Prostate gland (tissue), 2 donors: ENCODE measurements at regions not wholly inside any gene's neighbourhood (a gene's known extent, or its start where the extent isn't known, plus 50 kb on each side); places are given as distances from the start of the nearest gene placed in this dataset.
"Not testable (repeated sequence)": the region's sequence is repeated elsewhere in the genome, so short reads cannot be mapped to it uniquely, and the experiment has no call there.

Experiments used
- CTCF ChIP-seq, 4 experiments: fragments of 200-600 bp in 2 of 4; fragments of 450-650 bp in 2 of 4; sonication (generic) in 2 of 4; IDR thresholded peaks; 1 replicate in 3 of 4; 2 replicates in 1 of 4; pipeline ENCODE4 v1.5.1; 2016 to 2019; ENCODE audit warnings: antibody characterized with exemption in 4 of 4, mild to moderate bottlenecking in 2 of 4, moderate library complexity in 2 of 4
- POLR2A ChIP-seq: fragments of 450-650 bp; IDR thresholded peaks from one replicate; pipeline ENCODE4 v1.6.1; 2016; ENCODE audit warnings: antibody characterized with exemption, mild to moderate bottlenecking

GRCh38 chr21:9768376-9769130 is 752.8 kb upstream of the TPTE start:
- TF ChIP-seq CTCF (IDR thresholded peaks at IDR 0.05); POLR2A: not testable (repeated sequence)
